ENCODE measurements at regions not wholly inside any gene's neighbourhood (a gene's known extent, or its start where the extent isn't known, plus 50 kb on each side); places are given as distances from the start of the nearest gene placed in this dataset.

DNA sequence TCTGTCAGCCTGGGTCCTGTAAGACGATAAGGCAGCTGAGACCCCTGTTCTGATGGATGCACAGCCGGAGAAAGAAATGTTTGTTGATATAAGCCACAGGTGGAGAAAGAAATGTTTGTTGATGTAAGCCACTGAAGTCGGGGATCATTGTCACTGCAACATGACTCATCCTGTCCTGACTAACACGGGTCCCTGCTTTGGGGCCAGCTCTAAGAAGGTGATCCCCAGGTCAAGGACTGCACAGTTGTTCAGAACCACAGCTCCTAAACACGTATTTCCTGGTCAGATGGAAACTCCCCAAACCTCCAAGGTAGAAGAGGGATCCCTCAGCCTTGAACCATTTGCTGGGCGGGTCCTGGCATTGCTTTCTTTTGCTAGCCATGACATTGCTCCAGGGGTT is 86.4 kb upstream of the IGSF21 start:
- no peak for DNase-seq

DNA sequence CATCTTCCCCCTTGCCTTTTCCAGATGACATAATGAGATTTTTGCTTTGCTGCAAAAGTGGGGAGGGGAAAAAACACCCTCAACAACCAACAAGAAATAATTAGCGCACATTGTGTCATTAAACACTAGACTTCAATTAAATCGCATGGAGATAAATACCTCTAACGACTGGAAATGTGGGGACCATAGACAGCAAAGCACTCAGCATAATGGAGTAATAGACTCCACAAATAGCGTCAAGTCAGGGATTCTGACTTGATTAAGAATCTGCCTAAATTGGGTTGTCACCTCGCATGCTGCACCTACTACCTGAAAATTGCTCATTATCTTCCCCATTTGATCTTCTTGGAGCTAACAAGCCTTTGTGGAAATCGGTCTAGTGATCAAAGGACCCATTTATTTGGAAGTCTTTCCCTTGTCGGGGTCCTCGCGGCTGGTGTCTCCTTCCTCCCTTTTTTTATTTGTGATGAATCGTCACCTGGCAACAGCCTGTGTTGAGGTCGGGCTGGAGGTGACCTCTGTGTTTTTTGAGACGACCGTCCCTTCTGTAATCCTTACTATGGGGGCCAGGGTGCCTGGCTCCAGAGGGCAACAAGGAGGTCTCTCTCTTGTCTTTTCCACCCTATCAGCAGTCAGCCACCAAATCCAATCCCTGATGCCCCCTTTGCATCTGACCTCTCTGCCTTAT is 75.3 kb upstream of the IGSF21 start:
- DNase-seq: no peak

DNA sequence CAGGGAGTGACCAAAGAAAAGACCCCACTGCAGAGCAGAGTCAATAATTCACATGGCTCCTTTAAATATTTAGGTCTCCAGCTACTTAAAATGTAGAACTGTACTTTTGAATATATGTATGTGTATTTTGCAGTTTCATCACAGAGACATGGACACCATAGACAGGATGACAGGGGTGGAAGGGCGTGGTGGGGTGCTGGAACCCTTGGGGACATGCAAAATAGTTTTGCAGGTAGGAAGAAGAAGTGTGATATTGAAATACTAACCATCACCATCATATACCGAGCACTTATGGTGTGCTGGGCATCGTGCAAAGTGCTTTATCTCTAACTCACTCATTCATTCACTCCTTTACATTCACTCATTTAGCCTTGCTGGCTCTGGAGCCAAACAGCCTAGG is 72.5 kb upstream of the IGSF21 start:
- DNase-seq: no peak

DNA sequence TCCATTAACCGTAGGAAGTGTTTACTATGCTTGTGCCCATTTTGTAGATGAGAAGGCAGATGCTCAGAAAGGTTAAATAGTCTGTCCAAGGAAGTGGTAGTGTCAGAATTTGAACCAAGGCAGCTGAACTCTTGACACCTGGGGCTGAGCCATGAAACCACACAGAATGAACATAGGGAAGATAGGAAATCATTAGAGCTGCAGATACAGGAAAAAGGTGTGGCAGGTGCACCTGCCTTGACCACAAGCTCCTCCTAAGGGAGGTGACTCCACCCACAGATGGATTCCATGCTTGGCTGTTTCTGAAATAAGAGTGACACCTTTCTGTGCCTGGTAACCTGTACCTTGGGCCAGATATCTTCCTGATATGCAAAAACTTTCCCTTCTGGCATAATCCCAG is 69.9 kb upstream of the IGSF21 start:
- no peak for DNase-seq

DNA sequence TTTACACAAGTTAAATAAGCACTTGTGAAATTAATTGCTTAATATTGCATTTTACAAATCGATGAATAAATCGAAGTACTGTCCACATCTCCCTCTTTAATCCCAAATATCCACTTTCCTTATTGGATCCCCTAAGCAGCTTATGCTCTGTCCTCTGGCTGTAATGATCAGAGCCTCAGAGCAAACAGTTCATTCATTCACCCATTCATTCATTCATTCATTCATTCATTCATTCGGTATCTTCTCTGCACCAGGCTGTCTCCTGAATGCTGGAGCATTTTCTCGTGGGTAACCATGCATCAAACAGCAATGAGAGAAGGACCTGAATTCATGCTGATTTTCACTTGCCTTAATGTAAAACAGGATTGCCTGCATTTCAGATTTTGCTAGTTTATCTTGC is 69.5 kb upstream of the IGSF21 start:
- DNase-seq: no peak

DNA sequence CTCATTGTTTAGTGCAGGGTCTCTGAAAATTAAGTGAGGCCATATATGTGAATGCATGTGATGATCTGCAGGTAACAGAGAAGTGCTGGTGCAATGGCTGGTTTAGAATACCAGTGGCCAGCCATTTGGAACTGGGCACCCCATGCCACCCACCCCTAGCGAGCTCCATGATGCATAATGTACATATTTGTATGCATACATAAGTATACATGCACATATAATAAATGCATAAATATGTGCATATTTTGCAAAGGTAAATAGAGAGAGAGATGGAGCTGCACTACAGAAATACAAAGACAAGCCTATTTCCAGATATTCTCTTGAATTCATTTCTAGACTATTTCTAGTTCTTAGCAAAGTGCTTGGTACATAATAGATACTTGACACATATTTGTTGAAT is 68.5 kb upstream of the IGSF21 start:
- DNase-seq: no peak

DNA sequence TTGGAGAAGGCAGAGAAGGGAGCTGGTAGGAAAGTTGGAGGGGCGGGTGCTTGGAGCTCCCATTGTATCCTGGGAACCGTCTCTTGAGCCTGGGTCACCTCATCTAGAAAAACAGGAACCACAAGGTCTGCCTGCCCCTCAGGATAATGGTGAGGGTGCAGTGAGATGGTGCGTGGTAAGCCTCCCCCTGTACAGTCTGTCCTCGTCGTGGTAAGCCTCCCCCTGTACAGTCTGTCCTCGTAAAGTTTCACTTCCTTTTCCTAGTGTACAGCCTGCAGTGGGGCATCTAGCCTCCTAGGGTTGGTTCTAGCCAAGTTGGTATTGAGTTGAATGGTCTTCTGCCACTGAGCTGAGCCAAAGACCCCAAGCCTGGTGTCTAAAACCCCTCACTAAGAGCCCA is 66.5 kb upstream of the IGSF21 start:
- DNase-seq: no peak

DNA sequence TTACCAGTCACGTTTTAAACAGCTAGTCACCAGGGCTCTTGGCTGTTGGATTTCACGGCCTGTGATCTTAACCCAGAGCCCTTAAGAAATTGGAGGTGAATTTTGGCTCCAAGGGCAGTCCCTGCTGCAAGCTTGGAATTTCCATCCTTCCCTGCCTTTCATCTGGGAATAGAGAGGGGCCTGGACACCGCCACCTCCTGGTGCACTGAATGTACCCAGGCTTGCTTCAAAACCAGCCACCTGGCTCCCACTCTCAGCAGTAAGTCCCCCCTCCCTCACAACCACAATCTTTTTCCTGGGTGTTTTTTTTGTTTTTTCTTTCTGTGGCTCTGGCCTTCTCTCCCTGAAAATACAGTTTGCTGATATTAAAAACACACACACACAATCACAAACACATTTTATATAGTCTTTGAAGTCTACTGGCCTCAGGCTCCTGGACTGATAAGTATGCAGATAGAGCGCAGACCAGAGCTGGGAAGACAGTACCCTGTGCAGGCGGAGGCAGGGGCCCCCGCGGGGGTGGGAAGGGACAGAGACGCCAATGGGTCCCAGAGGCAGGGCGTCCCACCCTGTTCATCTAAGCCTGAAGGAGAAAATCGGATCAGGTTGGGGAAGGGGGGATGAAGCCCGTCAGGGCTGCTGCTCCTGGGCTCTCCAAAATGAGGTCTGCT is 65.8 kb upstream of the IGSF21 start:
- no peak for DNase-seq

DNA sequence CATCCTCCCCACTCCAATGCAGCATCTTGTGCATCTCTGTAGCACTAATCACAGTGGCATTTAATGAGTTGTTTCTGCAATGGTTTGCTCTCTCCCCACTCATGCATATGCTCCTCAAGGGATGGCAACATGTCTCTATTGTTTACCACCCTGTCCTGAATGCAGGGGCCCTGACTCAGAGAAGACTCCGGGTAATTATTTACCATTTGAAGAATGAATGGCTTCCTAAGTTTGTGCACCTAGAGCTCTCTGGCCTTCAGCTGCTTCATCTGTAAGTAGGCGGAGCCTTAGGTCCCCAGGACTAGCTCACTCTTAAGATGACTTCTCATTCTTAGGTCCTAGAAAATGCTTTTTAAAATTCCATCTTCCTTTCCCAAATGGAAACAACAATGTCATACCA is 63.7 kb upstream of the IGSF21 start:
- DNase-seq: no peak

DNA sequence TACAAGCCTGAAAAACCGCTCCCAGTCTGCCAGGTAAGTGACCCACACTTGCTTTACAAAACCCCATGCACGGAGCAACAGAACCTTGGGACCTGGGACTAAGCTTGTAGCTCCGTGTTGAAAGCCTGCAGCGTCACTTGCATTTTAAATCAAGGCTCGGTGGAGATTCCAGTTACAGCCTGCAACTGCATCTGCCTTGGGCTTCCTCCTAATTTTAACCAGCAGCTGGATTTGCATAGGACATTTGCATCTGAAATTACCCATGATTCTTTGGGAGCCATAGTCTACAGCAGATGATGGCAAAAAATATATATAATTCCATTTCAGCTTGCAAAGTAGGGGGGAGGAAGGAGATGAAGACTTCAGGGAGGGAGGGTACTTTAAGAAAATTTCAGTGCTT is 62.4 kb upstream of the IGSF21 start:
- DNase-seq: no peak

DNA sequence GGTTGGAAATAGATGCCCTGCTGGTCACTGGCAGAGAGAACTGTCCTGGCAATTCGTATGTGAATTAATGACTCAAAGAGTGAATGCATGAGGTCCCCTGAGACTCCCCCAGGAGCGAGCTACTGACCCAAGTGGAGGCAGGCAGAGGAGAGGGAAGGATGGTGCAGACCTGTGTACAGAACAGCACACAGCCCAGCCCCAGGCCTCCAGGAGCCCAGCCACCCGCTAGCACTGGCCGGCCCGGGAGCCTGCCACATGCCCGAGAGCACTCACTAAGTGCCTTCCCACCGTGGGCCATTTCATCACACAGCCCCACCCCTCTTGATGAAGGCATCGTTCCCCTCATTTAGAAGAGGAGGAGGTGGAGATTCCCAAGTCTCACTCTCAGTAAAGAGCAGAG is 62.0 kb upstream of the IGSF21 start:
- DNase-seq: no peak

DNA sequence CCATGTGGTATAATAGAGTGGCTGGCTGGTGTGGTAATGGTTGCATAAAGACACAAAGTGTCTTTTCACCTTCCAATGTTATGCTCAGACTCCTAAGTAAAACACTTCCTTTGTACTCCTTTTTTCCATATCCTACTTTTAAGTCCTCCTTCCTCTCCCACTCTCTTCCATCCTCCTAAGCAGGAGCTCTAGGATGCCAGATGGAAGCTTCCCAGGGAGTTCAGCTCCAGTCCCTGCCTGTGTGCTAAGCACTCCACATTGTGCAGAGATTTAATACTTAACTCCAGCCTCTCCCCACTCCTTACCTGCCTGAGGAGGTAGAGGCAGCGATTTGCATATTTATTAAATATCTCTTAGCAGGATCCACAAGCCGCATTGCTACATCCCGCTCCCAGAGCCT is 60.5 kb upstream of the IGSF21 start:
- DNase-seq: no peak

DNA sequence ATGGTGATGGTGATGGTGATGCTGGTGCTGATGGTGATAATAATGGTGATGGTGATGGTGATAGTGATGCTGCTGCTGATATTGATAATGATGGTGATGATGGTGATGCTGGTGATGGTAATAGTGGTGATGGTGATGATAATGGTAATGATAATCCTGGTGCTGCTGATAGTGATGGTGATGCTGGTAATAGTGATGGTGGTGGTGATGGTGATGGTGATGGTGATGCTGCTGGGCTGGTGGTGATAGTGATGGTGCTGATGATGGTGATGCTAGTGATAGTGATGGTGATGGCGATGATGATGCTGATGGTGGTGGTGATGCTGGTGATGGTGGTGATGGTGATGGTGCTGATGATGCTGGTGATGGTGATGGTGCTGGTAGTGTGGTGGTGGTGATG is 58.4 kb upstream of the IGSF21 start:
- no peak for DNase-seq

DNA sequence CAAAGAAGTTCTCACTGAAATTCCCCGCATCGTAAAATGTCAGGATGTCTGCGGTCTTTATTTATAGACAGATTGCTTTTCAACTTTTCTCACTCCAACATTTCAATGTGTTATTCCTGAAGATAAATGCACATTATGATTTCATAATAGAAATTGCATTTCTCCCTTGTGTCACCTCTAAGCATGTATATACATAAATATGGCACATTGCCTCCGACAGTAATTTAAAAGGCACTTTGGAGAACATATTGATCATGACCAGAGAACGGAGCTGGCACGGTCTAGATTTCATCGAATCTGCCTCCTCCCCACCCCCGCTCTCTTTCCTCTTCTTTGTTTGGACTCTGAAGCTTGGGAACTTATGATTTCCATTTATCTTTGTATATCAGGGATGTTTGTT is 54.9 kb upstream of the IGSF21 start:
- DNase-seq: no peak

DNA sequence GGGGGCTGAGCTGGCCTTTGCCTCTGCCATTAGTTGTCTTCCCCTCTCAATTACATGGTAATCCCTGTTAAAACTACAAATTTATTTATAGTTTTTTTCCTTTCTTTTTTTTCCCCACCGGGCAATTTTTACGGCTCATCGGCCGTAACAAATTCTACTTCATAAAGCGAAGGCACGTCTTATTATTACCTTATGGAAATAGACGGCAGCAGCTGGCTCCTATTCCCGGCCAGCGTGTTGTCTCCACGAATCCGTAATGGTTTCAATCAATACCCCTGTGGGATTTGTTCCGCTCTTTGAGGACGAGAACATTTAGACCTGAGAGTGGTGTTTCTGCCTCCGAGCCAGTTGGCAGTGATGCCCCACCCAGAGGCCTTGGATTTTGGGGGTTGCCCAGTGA is 52.4 kb upstream of the IGSF21 start:
- no peak for DNase-seq

DNA sequence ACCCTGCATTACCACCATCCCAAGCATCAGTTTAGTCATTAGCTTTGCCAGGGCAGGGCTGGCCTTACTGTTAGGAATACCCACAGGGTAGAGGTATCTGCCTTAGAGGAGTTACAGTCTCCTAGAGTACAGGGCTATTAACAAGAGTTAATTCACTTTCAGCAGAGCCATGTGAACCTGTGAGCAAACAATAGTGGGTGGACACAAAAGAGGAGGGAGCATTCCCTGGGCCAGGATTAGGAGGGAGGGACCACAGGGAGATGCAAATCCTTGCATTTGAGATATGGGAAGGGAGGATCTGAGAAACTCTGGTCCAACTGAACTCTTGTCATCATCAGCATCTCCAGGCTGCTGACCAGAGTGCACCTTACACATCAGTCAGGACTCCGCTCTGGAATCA is 51.1 kb upstream of the IGSF21 start:
- DNase-seq: no peak

DNA sequence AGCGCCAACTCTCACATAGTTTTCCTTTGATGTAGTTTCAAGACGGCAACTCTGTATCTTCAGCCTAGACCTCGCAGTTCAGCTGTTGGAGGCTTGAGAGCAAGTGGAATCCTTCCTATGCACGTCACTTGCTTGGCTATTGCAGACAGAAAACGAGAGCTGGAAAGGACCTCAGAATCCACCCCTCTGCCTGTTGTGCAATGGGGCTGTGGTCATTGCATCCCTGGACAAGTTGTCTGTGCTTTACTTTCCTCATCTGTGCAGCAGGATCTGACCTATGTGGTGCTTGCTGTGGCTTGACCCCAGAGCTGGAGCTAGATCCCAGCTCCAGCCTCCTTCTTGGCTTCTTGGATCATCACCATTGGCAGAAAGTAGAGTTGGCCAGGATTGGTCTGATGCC is 50.0 kb upstream of the IGSF21 start:
- no peak for DNase-seq

All from stimulated activated CD4-positive, alpha-beta T cell treated with anti-CD3 and anti-CD28 coated beads, Interleukin-2, amount 100 ng/mL, for 24 hours (primary cell).